ENCODE measurements at regions not wholly inside any gene's neighbourhood (a gene's known extent, or its start where the extent isn't known, plus 50 kb on each side); places are given as distances from the start of the nearest gene placed in this dataset.

- H3K4me1 Mint-ChIP-seq (ENCODE audit: low read depth, unreplicated experiment) = peaks cover 32% of the 10 kb centered on the region
- H3K4me3 Mint-ChIP-seq (ENCODE audit: unreplicated experiment) = no peak overlapping the region
- peaks cover 2% of the 10 kb centered on the region for H3K9me3 Mint-ChIP-seq (ENCODE audit: unreplicated experiment)
- H3K27ac Mint-ChIP-seq (ENCODE audit: unreplicated experiment) = no peak overlapping the region
- no peak for TF ChIP-seq CTCF (IDR thresholded peaks at IDR 0.05; ENCODE audit: partially characterized antibody, unreplicated experiment)
- H3K36me3 Mint-ChIP-seq (ENCODE audit: unreplicated experiment) = no peaks in the 10 kb centered on the region
- DNase-seq = no peak
- peaks cover 7% of the 10 kb centered on the region for H3K27me3 Mint-ChIP-seq (ENCODE audit: unreplicated experiment)
Measured at GRCh38 chr3:150218236-150218635, 189.9 kb upstream of the TSC22D2 start.

GRCh38 chr3:150217691-150218090 lies 190.4 kb upstream of the TSC22D2 start:
- no peak overlapping the region for H3K27ac Mint-ChIP-seq (ENCODE audit: unreplicated experiment)
- H3K27me3 Mint-ChIP-seq (ENCODE audit: unreplicated experiment) = peaks cover 6% of the 10 kb centered on the region
- H3K4me1 Mint-ChIP-seq (ENCODE audit: low read depth, unreplicated experiment) = peaks cover 30% of the 10 kb centered on the region
- DNase-seq = no peak
- no peak overlapping the region for H3K4me3 Mint-ChIP-seq (ENCODE audit: unreplicated experiment)
- peaks cover 2% of the 10 kb centered on the region for H3K9me3 Mint-ChIP-seq (ENCODE audit: unreplicated experiment)
- TF ChIP-seq CTCF (IDR thresholded peaks at IDR 0.05; ENCODE audit: partially characterized antibody, unreplicated experiment) = no peak
- H3K36me3 Mint-ChIP-seq (ENCODE audit: unreplicated experiment) = no peaks in the 10 kb centered on the region

- Mint-ChIP-seq H3K27me3 (ENCODE audit: unreplicated experiment) (peaks cover 4% of the 10 kb centered on the region), H3K4me1 (ENCODE audit: low read depth, unreplicated experiment) (peaks cover 25% of the 10 kb centered on the region), H3K27ac (ENCODE audit: unreplicated experiment) (no peak overlapping the region), H3K36me3 (ENCODE audit: unreplicated experiment) (no peaks in the 10 kb centered on the region), H3K9me3 (ENCODE audit: unreplicated experiment) (no peaks in the 10 kb centered on the region), H3K4me3 (ENCODE audit: unreplicated experiment) (no peak overlapping the region)
- no peak for DNase-seq
- no peak for TF ChIP-seq CTCF (IDR thresholded peaks at IDR 0.05; ENCODE audit: partially characterized antibody, unreplicated experiment)
Measured at GRCh38 chr3:150216866-150217600, 191.1 kb upstream of the TSC22D2 start.

- Mint-ChIP-seq H3K27me3 (ENCODE audit: unreplicated experiment) (peaks cover 4% of the 10 kb centered on the region), H3K4me1 (ENCODE audit: low read depth, unreplicated experiment) (peaks cover 19% of the 10 kb centered on the region), H3K4me3 (ENCODE audit: unreplicated experiment) (no peak overlapping the region), H3K9me3 (ENCODE audit: unreplicated experiment) (no peaks in the 10 kb centered on the region), H3K36me3 (ENCODE audit: unreplicated experiment) (no peaks in the 10 kb centered on the region), H3K27ac (ENCODE audit: unreplicated experiment) (no peak overlapping the region)
- peak; percentile 33 for DNase-seq
- no peak for TF ChIP-seq CTCF (IDR thresholded peaks at IDR 0.05; ENCODE audit: partially characterized antibody, unreplicated experiment)
Measured at GRCh38 chr3:150216041-150216811, 191.9 kb upstream of the TSC22D2 start.

- Mint-ChIP-seq H3K4me3 (ENCODE audit: unreplicated experiment) (no peak overlapping the region), H3K36me3 (ENCODE audit: unreplicated experiment) (no peaks in the 10 kb centered on the region), H3K4me1 (ENCODE audit: low read depth, unreplicated experiment) (peaks cover 15% of the 10 kb centered on the region), H3K9me3 (ENCODE audit: unreplicated experiment) (no peaks in the 10 kb centered on the region), H3K27ac (ENCODE audit: unreplicated experiment) (no peak overlapping the region), H3K27me3 (ENCODE audit: unreplicated experiment) (peaks cover 4% of the 10 kb centered on the region)
- no peak for DNase-seq
- no peak for TF ChIP-seq CTCF (IDR thresholded peaks at IDR 0.05; ENCODE audit: partially characterized antibody, unreplicated experiment)
Measured at GRCh38 chr3:150215616-150216015, 192.5 kb upstream of the TSC22D2 start.
